ENCODE measurements at regions not wholly inside any gene's neighbourhood (a gene's known extent, or its start where the extent isn't known, plus 50 kb on each side); places are given as distances from the start of the nearest gene placed in this dataset.
"Not testable (repeated sequence)": the region's sequence is repeated elsewhere in the genome, so short reads cannot be mapped to it uniquely, and the experiment has no call there.

GRCh38 chr4:9685692-9686091 is 95.7 kb upstream of the DRD5 start:
- ChIA-PET POLR2A (no interaction called here), CTCF (no interaction called here)
- TF ChIP-seq PBX3 (CRISPR knock-in tag; IDR thresholded peaks at IDR 0.05) (no peak), ZNF302 (tag by site-specific recombination; IDR thresholded peaks at IDR 0.05; ENCODE audit: low read depth) (no peak), ZNF433 (tag by site-specific recombination; IDR thresholded peaks at IDR 0.05; ENCODE audit: low read depth) (no peak)
- no peak overlapping the region for H3K27ac ChIP-seq (ENCODE audit: extremely low read depth, low read depth, low read length)
- H3K9me3 ChIP-seq (ENCODE audit: control insufficient read depth, insufficient read depth, low read depth, low read length), result no peaks in the 10 kb centered on the region
- no peaks in the 10 kb centered on the region for H3K4me1 ChIP-seq (ENCODE audit: control insufficient read depth, insufficient read depth, low read length)
- no peaks in the 10 kb centered on the region for H3K36me3 ChIP-seq (ENCODE audit: control insufficient read depth in 2 of 2, insufficient read depth in 1 of 2, low read length in 2 of 2)
- no peak overlapping the region for H3K4me3 ChIP-seq (ENCODE audit: low read depth, low read length)

- CTCF ChIA-PET, result interaction anchor here (0.6 to 2.4 kb wide), 3 partner anchors 13 to 159 kb away, joined by 4 to 17 read pairs (median 4); no protein-coding TSS in a partner anchor
- peak; percentile 32; the same call in 1 of the 2 replicates for TF ChIP-seq ZNF335 (tag by site-specific recombination; conservative IDR thresholded peaks at IDR 0.05)
- TF ChIP-seq ZXDB (tag by site-specific recombination; IDR thresholded peaks at IDR 0.05), result peak; percentile 25; the same call in 1 of the 2 replicates
- not testable (repeated sequence) for H3K4me1 ChIP-seq (ENCODE audit: control insufficient read depth, insufficient read depth, low read length); H3K9me3 ChIP-seq (ENCODE audit: control insufficient read depth, insufficient read depth, low read depth, low read length); H3K36me3 ChIP-seq (ENCODE audit: control insufficient read depth in 2 of 2, insufficient read depth in 1 of 2, low read length in 2 of 2)
- H3K27ac ChIP-seq (ENCODE audit: extremely low read depth, low read depth, low read length), result peak overlapping the region; percentile 53; the same call in 1 of the 2 replicates
- H3K4me3 ChIP-seq (ENCODE audit: low read depth, low read length), result peak overlapping the region; percentile 41
- POLR2A ChIA-PET, result interaction anchor here (0.6 to 1.4 kb wide), 2 partner anchors 295 to 426 kb away, joined by 3 to 9 read pairs; partner anchors contain the start of gene WDR1
Measured at GRCh38 chr4:9690636-9691237, 90.7 kb upstream of the DRD5 start.

GRCh38 chr4:9691238-9692065 is 90.0 kb upstream of the DRD5 start:
- POLR2A ChIA-PET, result interaction anchor here (0.6 to 1.4 kb wide), 3 partner anchors 295 to 425 kb away, joined by 3 to 9 read pairs (median 3); partner anchors contain the start of gene WDR1

More at GRCh38 chr4:9691238-9692065, 90.0 kb upstream of the DRD5 start:
- Histone ChIP-seq H3K9me3 (ENCODE audit: control insufficient read depth, insufficient read depth, low read depth, low read length) (no peaks in the 10 kb centered on the region), H3K4me3 (ENCODE audit: low read depth, low read length) (peak overlapping the region; percentile 41), H3K36me3 (ENCODE audit: control insufficient read depth in 2 of 2, insufficient read depth in 1 of 2, low read length in 2 of 2) (no peaks in the 10 kb centered on the region), H3K4me1 (ENCODE audit: control insufficient read depth, insufficient read depth, low read length) (no peaks in the 10 kb centered on the region), H3K27ac (ENCODE audit: extremely low read depth, low read depth, low read length) (peak overlapping the region; percentile 53; the same call in 1 of the 2 replicates)
- TF ChIP-seq ZBTB26 (tag by site-specific recombination; optimal IDR thresholded peaks at IDR 0.05) (peak; percentile 19), PRDM10 (tag by site-specific recombination; IDR thresholded peaks at IDR 0.05) (0 out of 2 replicates have a peak, but pooled peaks have one; percentile 21), PATZ1 (tag by site-specific recombination; IDR thresholded peaks at IDR 0.05) (peak; percentile 66), GLIS1 (tag by site-specific recombination; IDR thresholded peaks at IDR 0.05) (peak; percentile 49), SP2 (tag by site-specific recombination; IDR thresholded peaks at IDR 0.05) (peak; percentile 80), ZBTB21 (tag by site-specific recombination; IDR thresholded peaks at IDR 0.05) (no peak), ZNF560 (tag by site-specific recombination; IDR thresholded peaks at IDR 0.05; ENCODE audit: borderline replicate concordance) (no peak), ZNF544 (tag by site-specific recombination; IDR thresholded peaks at IDR 0.05) (no peak), ZNF138 (tag by site-specific recombination; IDR thresholded peaks at IDR 0.05; ENCODE audit: borderline replicate concordance) (no peak), ZBTB17 (tag by site-specific recombination; IDR thresholded peaks at IDR 0.05) (0 out of 2 replicates have a peak, but pooled peaks have one; percentile 6), GLIS2 (tag by site-specific recombination; IDR thresholded peaks at IDR 0.05) (peak; percentile 95), SP3 (tag by site-specific recombination; IDR thresholded peaks at IDR 0.05) (peak; percentile 81)
- CTCF ChIA-PET, result interaction anchor here (0.6 to 2.4 kb wide), 7 partner anchors 12 to 691 kb away, joined by 3 to 17 read pairs (median 4); no protein-coding TSS in a partner anchor

All from HEK293 (cell line).